ENCODE measurements at regions not wholly inside any gene's neighbourhood (a gene's known extent, or its start where the extent isn't known, plus 50 kb on each side); places are given as distances from the start of the nearest gene placed in this dataset.

GRCh38 chr14:78088916-78089315, 81.3 kb upstream of the NRXN3 start:
- Histone ChIP-seq H4K20me1 (ENCODE audit: insufficient read depth, low read length) (no peaks in the 10 kb centered on the region), H3K36me3 (ENCODE audit: insufficient read depth, low read length) (no peaks in the 10 kb centered on the region), H3K4me2 (ENCODE audit: low read length) (no peak overlapping the region), H3K9me3 (ENCODE audit: low read length) (no peaks in the 10 kb centered on the region), H3K4me3 (ENCODE audit: low read depth, low read length, poor library complexity, severe bottlenecking) (no peak overlapping the region), H3K9me2 (ENCODE audit: insufficient read depth, low read length) (no peaks in the 10 kb centered on the region), H3K79me2 (ENCODE audit: insufficient read depth, low read depth, low read length) (no peaks in the 10 kb centered on the region), H3K4me1 (ENCODE audit: insufficient read depth, low read length, poor library complexity, severe bottlenecking) (no peaks in the 10 kb centered on the region), H2AFZ (ENCODE audit: low read length) (no peak overlapping the region), H3K27ac (ENCODE audit: low read depth, low read length, poor library complexity, severe bottlenecking) (no peak overlapping the region)
- CTCF ChIA-PET (ENCODE audit: unreplicated experiment), result no interaction called here
- DNase-seq (ENCODE audit: low spot score), result no peak
- TF ChIP-seq EZH2phosphoT487 (IDR thresholded peaks at IDR 0.05; ENCODE audit: borderline replicate concordance, low read depth, low read length), result no peak
- TF ChIP-seq CTCF (conservative IDR thresholded peaks at IDR 0.05; ENCODE audit: low read length), result no peak
- POLR2A ChIA-PET, result no interaction called here
- intact Hi-C loops (cut with micrococcal nuclease; ENCODE audit: unreplicated experiment), result no loop called here
- no TSS peak for BruUV-seq (replicated peaks)

- CTCF ChIA-PET (ENCODE audit: unreplicated experiment), result no interaction called here
- BruUV-seq (replicated peaks), result no TSS peak
- no peaks in the 10 kb centered on the region for H3K9me3 ChIP-seq (ENCODE audit: low read length)
Measured at GRCh38 chr14:78090864-78091263, 79.3 kb upstream of the NRXN3 start.

GRCh38 chr14:78091361-78091760, 78.8 kb upstream of the NRXN3 start:
- CTCF ChIA-PET (ENCODE audit: unreplicated experiment), result no interaction called here
- no peaks in the 10 kb centered on the region for H3K9me2 ChIP-seq (ENCODE audit: insufficient read depth, low read length)
- no peaks in the 10 kb centered on the region for H3K79me2 ChIP-seq (ENCODE audit: insufficient read depth, low read depth, low read length)
- no peaks in the 10 kb centered on the region for H4K20me1 ChIP-seq (ENCODE audit: insufficient read depth, low read length)
- H3K27ac ChIP-seq (ENCODE audit: low read depth, low read length, poor library complexity, severe bottlenecking), result no peak overlapping the region
- no peak overlapping the region for H3K4me3 ChIP-seq (ENCODE audit: low read depth, low read length, poor library complexity, severe bottlenecking)
- no peaks in the 10 kb centered on the region for H3K36me3 ChIP-seq (ENCODE audit: insufficient read depth, low read length)
- TF ChIP-seq EZH2phosphoT487 (IDR thresholded peaks at IDR 0.05; ENCODE audit: borderline replicate concordance, low read depth, low read length), result no peak
- no peak for TF ChIP-seq CTCF (conservative IDR thresholded peaks at IDR 0.05; ENCODE audit: low read length)
- POLR2A ChIA-PET, result no interaction called here
- no peak overlapping the region for H2AFZ ChIP-seq (ENCODE audit: low read length)
- no peak for DNase-seq (ENCODE audit: low spot score)
- no TSS peak for BruUV-seq (replicated peaks)
- no peaks in the 10 kb centered on the region for H3K9me3 ChIP-seq (ENCODE audit: low read length)
- no peak overlapping the region for H3K4me2 ChIP-seq (ENCODE audit: low read length)
- no peaks in the 10 kb centered on the region for H3K4me1 ChIP-seq (ENCODE audit: insufficient read depth, low read length, poor library complexity, severe bottlenecking)
- intact Hi-C loops (cut with micrococcal nuclease; ENCODE audit: unreplicated experiment), result no loop called here

More at GRCh38 chr14:78090864-78091263, 79.3 kb upstream of the NRXN3 start:
- H3K4me2 ChIP-seq (ENCODE audit: low read length), result no peak overlapping the region
- no peaks in the 10 kb centered on the region for H4K20me1 ChIP-seq (ENCODE audit: insufficient read depth, low read length)
- POLR2A ChIA-PET, result no interaction called here
- no peak overlapping the region for H2AFZ ChIP-seq (ENCODE audit: low read length)
- no peak overlapping the region for H3K4me3 ChIP-seq (ENCODE audit: low read depth, low read length, poor library complexity, severe bottlenecking)
- H3K9me2 ChIP-seq (ENCODE audit: insufficient read depth, low read length), result no peaks in the 10 kb centered on the region
- intact Hi-C loops (cut with micrococcal nuclease; ENCODE audit: unreplicated experiment), result no loop called here
- no peaks in the 10 kb centered on the region for H3K4me1 ChIP-seq (ENCODE audit: insufficient read depth, low read length, poor library complexity, severe bottlenecking)
- H3K27ac ChIP-seq (ENCODE audit: low read depth, low read length, poor library complexity, severe bottlenecking), result no peak overlapping the region
- DNase-seq (ENCODE audit: low spot score), result no peak
- no peaks in the 10 kb centered on the region for H3K79me2 ChIP-seq (ENCODE audit: insufficient read depth, low read depth, low read length)
- H3K36me3 ChIP-seq (ENCODE audit: insufficient read depth, low read length), result no peaks in the 10 kb centered on the region
- no peak for TF ChIP-seq EZH2phosphoT487 (IDR thresholded peaks at IDR 0.05; ENCODE audit: borderline replicate concordance, low read depth, low read length)
